ENCODE measurements at regions not wholly inside any gene's neighbourhood (a gene's known extent, or its start where the extent isn't known, plus 50 kb on each side); places are given as distances from the start of the nearest gene placed in this dataset.

GRCh38 chr2:217664761-217665160, 338.0 kb downstream of the TNS1 start:
- no peaks in the 10 kb centered on the region for H3K4me1 ChIP-seq
- H3K36me3 ChIP-seq = no peaks in the 10 kb centered on the region
- no peaks in the 10 kb centered on the region for H3K9me3 ChIP-seq
- H3K27ac ChIP-seq = no peak overlapping the region
- no peak overlapping the region for H3K4me3 ChIP-seq
- no peaks in the 10 kb centered on the region for H3K27me3 ChIP-seq
- DNase-seq (ENCODE audit: low spot score in 2 of 2) = no peak
- TF ChIP-seq POLR2A (IDR thresholded peaks at IDR 0.05) (no peak), POLR2AphosphoS5 (IDR thresholded peaks at IDR 0.05) (no peak), CTCF (IDR thresholded peaks at IDR 0.05) (no peak)
- intact Hi-C loops (cut with DNase I; ENCODE audit: low total_unique reads) = no loop called here

- H3K9me3 ChIP-seq = no peaks in the 10 kb centered on the region
- no peaks in the 10 kb centered on the region for H3K27me3 ChIP-seq
- no peaks in the 10 kb centered on the region for H3K36me3 ChIP-seq
- intact Hi-C loops (cut with DNase I; ENCODE audit: low total_unique reads) = no loop called here
- no peaks in the 10 kb centered on the region for H3K4me1 ChIP-seq
- H3K4me3 ChIP-seq = no peak overlapping the region
- no peak for DNase-seq (ENCODE audit: low spot score in 2 of 2)
- H3K27ac ChIP-seq = no peak overlapping the region
- TF ChIP-seq POLR2AphosphoS5 (IDR thresholded peaks at IDR 0.05) (no peak), CTCF (IDR thresholded peaks at IDR 0.05) (no peak), POLR2A (IDR thresholded peaks at IDR 0.05) (no peak)
These were observed 339.7 kb downstream of the TNS1 start for GRCh38 chr2:217662984-217663602.

- H3K36me3 ChIP-seq = no peaks in the 10 kb centered on the region
- no peaks in the 10 kb centered on the region for H3K4me1 ChIP-seq
- intact Hi-C loops (cut with DNase I; ENCODE audit: low total_unique reads) = no loop called here
- H3K4me3 ChIP-seq = no peak overlapping the region
- no peaks in the 10 kb centered on the region for H3K9me3 ChIP-seq
- H3K27me3 ChIP-seq = no peaks in the 10 kb centered on the region
- no peak for DNase-seq (ENCODE audit: low spot score in 2 of 2)
- no peak for TF ChIP-seq POLR2A (IDR thresholded peaks at IDR 0.05)
- TF ChIP-seq POLR2AphosphoS5 (IDR thresholded peaks at IDR 0.05) = no peak
- no peak overlapping the region for H3K27ac ChIP-seq
These were observed 341.4 kb downstream of the TNS1 start for GRCh38 chr2:217661378-217661777.

GRCh38 chr2:217660423-217660822, 342.4 kb downstream of the TNS1 start:
- no peak overlapping the region for H3K4me3 ChIP-seq
- H3K27me3 ChIP-seq = no peaks in the 10 kb centered on the region
- no peak overlapping the region for H3K27ac ChIP-seq
- no peaks in the 10 kb centered on the region for H3K9me3 ChIP-seq
- H3K36me3 ChIP-seq = no peaks in the 10 kb centered on the region
- intact Hi-C loops (cut with DNase I; ENCODE audit: low total_unique reads) = no loop called here
- TF ChIP-seq POLR2AphosphoS5 (IDR thresholded peaks at IDR 0.05) = no peak
- TF ChIP-seq POLR2A (IDR thresholded peaks at IDR 0.05) = no peak
- no peak for TF ChIP-seq CTCF (IDR thresholded peaks at IDR 0.05)
- no peak for DNase-seq (ENCODE audit: low spot score in 2 of 2)
- H3K4me1 ChIP-seq = no peaks in the 10 kb centered on the region

- TF ChIP-seq CTCF (IDR thresholded peaks at IDR 0.05) = no peak
- TF ChIP-seq POLR2A (IDR thresholded peaks at IDR 0.05) = no peak
- no peak for TF ChIP-seq POLR2AphosphoS5 (IDR thresholded peaks at IDR 0.05)
- Histone ChIP-seq H3K4me1 (no peaks in the 10 kb centered on the region), H3K4me3 (no peak overlapping the region), H3K9me3 (no peaks in the 10 kb centered on the region), H3K36me3 (no peaks in the 10 kb centered on the region), H3K27me3 (no peaks in the 10 kb centered on the region), H3K27ac (no peak overlapping the region)
- no peak for DNase-seq (ENCODE audit: low spot score in 2 of 2)
- intact Hi-C loops (cut with DNase I; ENCODE audit: low total_unique reads) = no loop called here
These were observed 344.0 kb downstream of the TNS1 start for GRCh38 chr2:217658806-217659205.

- no peak overlapping the region for H3K27ac ChIP-seq
- no peaks in the 10 kb centered on the region for H3K36me3 ChIP-seq
- H3K27me3 ChIP-seq = no peaks in the 10 kb centered on the region
- no peaks in the 10 kb centered on the region for H3K4me1 ChIP-seq
- no peak overlapping the region for H3K4me3 ChIP-seq
- no peaks in the 10 kb centered on the region for H3K9me3 ChIP-seq
- no peak for DNase-seq (ENCODE audit: low spot score in 2 of 2)
- intact Hi-C loops (cut with DNase I; ENCODE audit: low total_unique reads) = no loop called here
- no peak for TF ChIP-seq POLR2AphosphoS5 (IDR thresholded peaks at IDR 0.05)
These were observed 345.5 kb downstream of the TNS1 start for GRCh38 chr2:217657252-217657651.
